Panc1 (cell line): ENCODE measurements at regions not wholly inside any gene's neighbourhood (a gene's known extent, or its start where the extent isn't known, plus 50 kb on each side); places are given as distances from the start of the nearest gene placed in this dataset.

ENCODE experiments used
- ATAC-seq: fragments of 200-7000 bp; cut with Tn5 transposase; 2 replicates; pipeline ENCODE4 v1.9.1; 2020; ENCODE audit warnings: mild to moderate bottlenecking, moderate library complexity
- BruUV-seq: library from RNA; stranded (reverse); fragments of 400-500 nt; replicated peaks from 2 replicates; lab custom pipeline; 2021; lab: Mats Ljungman, UMichigan
- CTCF ChIA-PET: fragments of 300-600 bp; sonication (Branson Sonifier 250); formaldehyde crosslinking; loops from one replicate; lab custom pipeline; 2022; ENCODE audit warnings: antibody characterized with exemption; lab: Charles Lee
- POLR2A ChIA-PET: fragments of 300-600 bp; sonication (Branson Sonifier 250); formaldehyde crosslinking; loops from one replicate; lab custom pipeline; 2022; ENCODE audit warnings: antibody characterized with exemption; lab: Charles Lee
- DNase-seq: peaks from one replicate; pipeline ENCODE4 v3.0.0-alpha.2; 2010; ENCODE audit warnings: low read depth, low spot score
- H3K27ac ChIP-seq: 2 replicates; pipeline ENCODE4 v1.5.1; 2011; ENCODE audit warnings: mild to moderate bottlenecking, low read length, inconsistent platforms
- H3K27me3 ChIP-seq: fragments of 200-500 bp; sonication (Bioruptor generic); 2 replicates; pipeline ENCODE4 v1.6.0; 2014; ENCODE audit warnings: low read length, inconsistent platforms; ENCODE audit not compliant: control insufficient read depth, insufficient read depth
- H3K36me3 ChIP-seq: fragments of 200-500 bp; sonication (Bioruptor generic); 2 replicates; pipeline ENCODE4 v1.5.1; 2014; ENCODE audit warnings: inconsistent platforms, mild to moderate bottlenecking, low read length, moderate library complexity; ENCODE audit not compliant: control insufficient read depth, insufficient read depth
- H3K4me1 ChIP-seq: 2 replicates; pipeline ENCODE4 v1.5.1; 2011; ENCODE audit warnings: inconsistent platforms, mild to moderate bottlenecking, low read length, moderate library complexity; ENCODE audit not compliant: control insufficient read depth, insufficient read depth
- H3K4me3 ChIP-seq, 2 experiments: 2 replicates each; pipeline ENCODE4 v1.5.1; 2011 to 2012; ENCODE audit warnings: low read depth in 2 of 2, low read length in 2 of 2, mild to moderate bottlenecking in 2 of 2, inconsistent platforms in 1 of 2, moderate library complexity in 1 of 2
- H3K9me3 ChIP-seq: fragments of 200-500 bp; sonication (Bioruptor generic); 2 replicates; pipeline ENCODE4 v1.5.1; 2014; ENCODE audit warnings: low read depth, mild to moderate bottlenecking, inconsistent platforms, low read length, moderate library complexity; ENCODE audit not compliant: control insufficient read depth, insufficient read depth
- CTCF ChIP-seq: fragments of 450-650 bp; IDR thresholded peaks from 2 replicates; pipeline ENCODE4 v1.5.1; 2017; ENCODE audit warnings: mild to moderate bottlenecking
- POLR2AphosphoS5 ChIP-seq: IDR thresholded peaks from 2 replicates; pipeline ENCODE4 v1.6.1; 2012; ENCODE audit warnings: mild to moderate bottlenecking, low read depth, low read length, moderate library complexity
- REST ChIP-seq, 2 experiments: IDR thresholded peaks; 2 replicates each; pipeline ENCODE4 v1.6.1; 2011 to 2012; ENCODE audit warnings: low read depth in 2 of 2, control low read depth in 1 of 2, low read length in 1 of 2, mild to moderate bottlenecking in 1 of 2, moderate library complexity in 1 of 2; ENCODE audit not compliant: insufficient read depth in 1 of 2
- SIN3A ChIP-seq: IDR thresholded peaks from 2 replicates; pipeline ENCODE4 v1.6.1; 2012; ENCODE audit warnings: low read depth, mild to moderate bottlenecking, low read length, moderate library complexity, borderline replicate concordance; ENCODE audit not compliant: insufficient read depth
- TCF7L2 ChIP-seq: IDR thresholded peaks from 2 replicates; pipeline ENCODE4 v1.6.1; 2011; ENCODE audit warnings: mild to moderate bottlenecking, low read depth, low read length, inconsistent platforms
- in situ Hi-C: cut with HindIII; loops from 2 replicates; pipeline ENCODE4 v1.10.0; 2016; ENCODE audit warnings: low sequenced_read_pairs, low pct_unique_long_range_greater_than_20kb
- intact Hi-C: fragments of 100-400 bp; cut with micrococcal nuclease; formaldehyde crosslinking; loops from one replicate; pipeline ENCODE4 v1.10.0; 2022; ENCODE audit not compliant: unreplicated experiment

GRCh38 chr1:2908081-2908480 is 106.6 kb upstream of the TTC34 start:
- TF ChIP-seq CTCF (no peak), SIN3A (no peak), POLR2AphosphoS5 (no peak)
- POLR2A ChIA-PET, result no interaction called here
- Histone ChIP-seq H3K4me1 (no peaks in the 10 kb centered on the region), H3K36me3 (no peaks in the 10 kb centered on the region), H3K9me3 (no peaks in the 10 kb centered on the region), H3K27ac (no peak overlapping the region), H3K4me3 (no peak overlapping the region), H3K27me3 (peaks cover 3% of the 10 kb centered on the region; the same call in 1 of the 2 replicates)
- DNase-seq, result no peak
- BruUV-seq, result no TSS peak
- intact Hi-C loops (no loop called here), in situ Hi-C loops (no loop called here)
- CTCF ChIA-PET, result no interaction called here
- peak; percentile 39 for ATAC-seq

- H3K4me1 ChIP-seq, result no peaks in the 10 kb centered on the region
- no peaks in the 10 kb centered on the region for H3K36me3 ChIP-seq
- no peak overlapping the region for H3K4me3 ChIP-seq
- no peaks in the 10 kb centered on the region for H3K9me3 ChIP-seq
- in situ Hi-C loops, result no loop called here
- H3K27me3 ChIP-seq, result peaks cover 3% of the 10 kb centered on the region; the same call in 1 of the 2 replicates
- POLR2A ChIA-PET, result no interaction called here
- H3K27ac ChIP-seq, result no peak overlapping the region
- ATAC-seq, result no peak
- BruUV-seq, result no TSS peak
- no peak for DNase-seq
- intact Hi-C loops, result no loop called here
- CTCF ChIA-PET, result no interaction called here
- TF ChIP-seq REST (IDR thresholded peaks at IDR 0.05; ENCODE audit: insufficient read depth in 1 of 2, low read depth in 2 of 2, low read length in 1 of 2), result no peak
- no peak for TF ChIP-seq POLR2AphosphoS5
- TF ChIP-seq CTCF, result no peak
- TF ChIP-seq TCF7L2, result no peak
- TF ChIP-seq SIN3A, result no peak
Measured at GRCh38 chr1:2908561-2908960, 107.1 kb upstream of the TTC34 start.
